WERI-Rb-1 (cell line): ENCODE measurements at regions not wholly inside any gene's neighbourhood (a gene's known extent, or its start where the extent isn't known, plus 50 kb on each side); places are given as distances from the start of the nearest gene placed in this dataset.
"Not testable (repeated sequence)": the region's sequence is repeated elsewhere in the genome, so short reads cannot be mapped to it uniquely, and the experiment has no call there.

Experiments
- DNase-seq: peaks from one replicate; pipeline ENCODE4 v3.0.0-alpha.2; 2020
- H3K27ac ChIP-seq: fragments of 250-450 bp; sonication (Bioruptor Pico); 2 replicates; pipeline ENCODE4 v1.5.1; 2020; ENCODE audit warnings: mild to moderate bottlenecking, moderate library complexity
- H3K27me3 ChIP-seq: fragments of 250-450 bp; sonication (Bioruptor Pico); 2 replicates; pipeline ENCODE4 v1.5.1; 2021; ENCODE audit warnings: mild to moderate bottlenecking, low read depth, moderate library complexity; ENCODE audit not compliant: insufficient read depth, severe bottlenecking
- H3K36me3 ChIP-seq: fragments of 250-450 bp; sonication (Bioruptor Pico); 2 replicates; pipeline ENCODE4 v1.5.1; 2020; ENCODE audit warnings: mild to moderate bottlenecking, moderate library complexity
- H3K4me3 ChIP-seq: 2 replicates; pipeline ENCODE4 v1.5.1; 2011; ENCODE audit warnings: low read depth, mild to moderate bottlenecking, control low read depth, low read length
- H3K9me3 ChIP-seq: fragments of 250-450 bp; sonication (Bioruptor Pico); 2 replicates; pipeline ENCODE4 v1.5.1; 2021; ENCODE audit warnings: mild to moderate bottlenecking, moderate library complexity; ENCODE audit not compliant: severe bottlenecking
- CTCF ChIP-seq: IDR thresholded peaks from 2 replicates; pipeline ENCODE4 v1.5.1; 2011; ENCODE audit warnings: low read depth, mild to moderate bottlenecking, control low read depth, inconsistent platforms, low read length

DNA sequence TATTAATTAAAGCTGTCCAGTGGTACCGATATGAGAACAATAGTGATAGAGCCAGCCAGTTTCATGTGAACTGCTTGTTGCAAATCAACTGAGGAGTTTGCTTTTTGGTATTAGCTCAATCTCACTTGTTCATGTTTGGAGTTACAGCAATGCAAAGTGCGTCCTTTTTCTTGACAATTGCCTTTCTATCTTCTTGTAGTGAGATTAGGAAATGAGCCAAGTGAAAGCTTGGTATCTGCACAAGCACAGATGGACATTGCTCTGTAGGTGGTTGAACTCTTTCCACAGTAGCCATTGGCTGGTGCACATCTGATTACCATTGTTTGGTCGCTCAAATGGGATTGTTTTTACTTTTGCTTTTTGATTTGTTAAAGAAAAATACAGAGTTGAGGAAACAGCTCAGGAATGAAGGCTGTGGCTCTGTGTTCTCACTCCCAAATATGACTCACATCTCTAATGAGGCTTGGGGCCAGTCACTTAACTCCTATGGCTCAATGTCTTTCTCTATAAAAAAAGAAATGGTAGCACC, 241.4 kb downstream of the BMP4 start:
- peaks cover 22% of the 10 kb centered on the region for H3K27me3 ChIP-seq
- no peak for TF ChIP-seq CTCF
- H3K4me3 ChIP-seq: no peak overlapping the region

GRCh38 chr14:53714495-53715192, 242.0 kb downstream of the BMP4 start:
- peaks cover 22% of the 10 kb centered on the region for H3K27me3 ChIP-seq
- H3K27ac ChIP-seq: no peak overlapping the region
- H3K36me3 ChIP-seq: no peaks in the 10 kb centered on the region
- TF ChIP-seq CTCF: no peak
- peaks cover 5% of the 10 kb centered on the region for H3K9me3 ChIP-seq
- H3K4me3 ChIP-seq: no peak overlapping the region
- no peak for DNase-seq

More for the DNA sequence above, 241.4 kb downstream of the BMP4 start:
- no peak for DNase-seq
- H3K36me3 ChIP-seq: no peaks in the 10 kb centered on the region
- H3K27ac ChIP-seq: no peak overlapping the region
- peaks cover 5% of the 10 kb centered on the region for H3K9me3 ChIP-seq

DNA sequence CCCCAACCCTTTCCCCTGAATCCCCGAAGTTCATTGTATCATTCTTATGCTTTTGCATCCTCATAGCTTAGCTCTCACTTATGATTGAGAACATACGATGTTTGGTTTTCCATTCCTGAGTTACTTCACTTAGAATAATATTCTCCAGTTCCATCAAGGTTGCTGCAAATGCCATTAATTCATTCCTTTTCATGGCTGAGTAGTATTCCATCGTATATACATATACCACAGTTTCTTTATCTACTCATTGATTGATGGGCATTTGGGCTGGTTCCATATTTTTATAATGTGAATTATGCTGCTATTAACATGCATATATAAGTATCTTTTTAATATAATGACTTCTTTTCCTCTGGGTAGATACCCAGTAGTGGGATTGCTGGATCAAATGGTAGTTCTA, 243.7 kb downstream of the BMP4 start:
- not testable (repeated sequence) for H3K9me3 ChIP-seq, H3K4me3 ChIP-seq, DNase-seq, H3K27ac ChIP-seq, H3K36me3 ChIP-seq
- H3K27me3 ChIP-seq: peaks cover 24% of the 10 kb centered on the region

GRCh38 chr14:53711205-53711604, 245.4 kb downstream of the BMP4 start:
- Histone ChIP-seq H3K27ac (no peak overlapping the region), H3K4me3 (no peak overlapping the region), H3K9me3 (peaks cover 5% of the 10 kb centered on the region)

GRCh38 chr14:53710615-53711014, 246.0 kb downstream of the BMP4 start:
- Histone ChIP-seq H3K27me3 (peaks cover 34% of the 10 kb centered on the region), H3K27ac (no peak overlapping the region), H3K4me3 (no peak overlapping the region), H3K36me3 (no peaks in the 10 kb centered on the region), H3K9me3 (peaks cover 5% of the 10 kb centered on the region)
- DNase-seq: no peak
- no peak for TF ChIP-seq CTCF

More at GRCh38 chr14:53711205-53711604, 245.4 kb downstream of the BMP4 start:
- Histone ChIP-seq H3K27me3 (peaks cover 28% of the 10 kb centered on the region), H3K36me3 (no peaks in the 10 kb centered on the region)
- TF ChIP-seq CTCF: no peak
- DNase-seq: no peak

- H3K27ac ChIP-seq: no peak overlapping the region
- TF ChIP-seq CTCF: no peak
- no peak overlapping the region for H3K4me3 ChIP-seq
- H3K27me3 ChIP-seq: peaks cover 36% of the 10 kb centered on the region
- H3K36me3 ChIP-seq: no peaks in the 10 kb centered on the region
- DNase-seq: no peak
- H3K9me3 ChIP-seq: peaks cover 5% of the 10 kb centered on the region
Observed at GRCh38 chr14:53709381-53709780, 247.2 kb downstream of the BMP4 start.
